HG03097 (cell line): ENCODE measurements at regions not wholly inside any gene's neighbourhood (a gene's known extent, or its start where the extent isn't known, plus 50 kb on each side); places are given as distances from the start of the nearest gene placed in this dataset.
"Not testable (repeated sequence)": the region's sequence is repeated elsewhere in the genome, so short reads cannot be mapped to it uniquely, and the experiment has no call there.

Source experiments
- ATAC-seq: cut with Tn5 transposase; IDR thresholded peaks from one replicate; pipeline ENCODE4 v1.9.1; 2021; ENCODE audit not compliant: unreplicated experiment, low FRiP score

- no peak for ATAC-seq
Measured at GRCh38 chr15:92803536-92803851, 96.6 kb upstream of the CHD2 start.

GRCh38 chr15:92803852-92804609, 96.1 kb upstream of the CHD2 start:
- ATAC-seq: no peak

DNA sequence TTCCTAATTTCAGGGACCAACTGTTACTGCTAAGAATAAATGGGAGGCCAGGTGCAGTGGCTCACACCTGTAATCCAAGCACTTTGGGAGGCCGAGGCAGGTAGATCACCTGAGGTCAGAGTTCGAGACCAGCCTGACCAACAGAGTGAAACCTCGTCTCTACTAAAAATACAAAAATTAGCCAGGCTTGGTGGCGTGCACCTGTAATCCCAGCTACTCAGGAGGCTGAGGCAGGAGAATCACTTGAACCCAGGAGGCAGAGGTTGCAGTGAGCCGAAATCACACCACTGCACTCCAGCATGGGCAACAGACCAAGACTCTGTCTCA, 95.6 kb upstream of the CHD2 start:
- ATAC-seq: not testable (repeated sequence)

- ATAC-seq: no peak
Measured at GRCh38 chr15:92805080-92805690, 94.9 kb upstream of the CHD2 start.

DNA sequence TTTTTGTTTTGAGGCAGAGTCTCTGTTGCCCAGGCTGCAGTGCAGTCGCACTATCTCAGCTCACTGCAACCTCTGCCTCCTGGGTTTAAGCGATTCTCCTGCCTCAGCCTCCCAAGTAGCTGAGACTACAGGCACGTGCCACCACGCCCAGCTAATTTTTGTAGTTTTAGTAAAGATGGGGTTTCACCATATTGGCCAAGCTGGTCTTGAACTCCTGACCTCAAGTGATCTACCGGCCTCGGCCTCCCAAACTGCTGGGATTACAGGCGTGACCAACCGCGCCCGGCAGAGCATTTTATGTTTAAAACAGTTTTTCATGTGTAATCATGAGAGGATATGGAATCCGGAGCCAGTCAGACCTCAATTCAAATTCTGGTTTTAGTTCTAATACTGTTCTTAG, 94.0 kb upstream of the CHD2 start:
- ATAC-seq: not testable (repeated sequence)

GRCh38 chr15:92806763-92807162, 93.4 kb upstream of the CHD2 start:
- ATAC-seq: no peak

- no peak for ATAC-seq
Measured at GRCh38 chr15:92807971-92808571, 92.1 kb upstream of the CHD2 start.

DNA sequence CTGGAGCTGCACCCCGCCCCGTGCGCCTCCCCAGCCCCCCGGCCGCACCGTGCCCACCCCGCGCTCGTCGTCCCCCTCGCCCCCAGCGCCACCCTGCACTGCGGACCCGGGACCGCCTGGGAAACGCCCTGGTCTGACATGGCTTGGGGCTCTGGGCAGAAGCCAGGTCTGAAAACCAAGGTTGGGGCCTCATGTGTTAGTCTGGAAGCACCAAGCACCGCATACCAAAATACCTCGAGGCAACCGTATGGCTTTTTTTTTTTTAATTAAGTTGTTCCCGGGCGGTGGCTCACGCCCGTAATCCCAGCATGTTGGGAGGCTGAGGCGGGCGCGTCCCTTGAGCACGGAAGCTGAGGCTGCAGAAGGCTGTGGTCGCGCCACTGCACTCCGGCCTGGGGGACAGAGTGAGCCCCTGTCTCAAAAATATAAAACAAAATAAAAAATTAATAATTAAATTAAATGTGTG, 91.5 kb upstream of the CHD2 start:
- peak; percentile 20 for ATAC-seq

GRCh38 chr15:92809064-92809879, 90.9 kb upstream of the CHD2 start:
- ATAC-seq: peak; percentile 82

- ATAC-seq: no peak
Measured at GRCh38 chr15:92809880-92810361, 90.2 kb upstream of the CHD2 start.

DNA sequence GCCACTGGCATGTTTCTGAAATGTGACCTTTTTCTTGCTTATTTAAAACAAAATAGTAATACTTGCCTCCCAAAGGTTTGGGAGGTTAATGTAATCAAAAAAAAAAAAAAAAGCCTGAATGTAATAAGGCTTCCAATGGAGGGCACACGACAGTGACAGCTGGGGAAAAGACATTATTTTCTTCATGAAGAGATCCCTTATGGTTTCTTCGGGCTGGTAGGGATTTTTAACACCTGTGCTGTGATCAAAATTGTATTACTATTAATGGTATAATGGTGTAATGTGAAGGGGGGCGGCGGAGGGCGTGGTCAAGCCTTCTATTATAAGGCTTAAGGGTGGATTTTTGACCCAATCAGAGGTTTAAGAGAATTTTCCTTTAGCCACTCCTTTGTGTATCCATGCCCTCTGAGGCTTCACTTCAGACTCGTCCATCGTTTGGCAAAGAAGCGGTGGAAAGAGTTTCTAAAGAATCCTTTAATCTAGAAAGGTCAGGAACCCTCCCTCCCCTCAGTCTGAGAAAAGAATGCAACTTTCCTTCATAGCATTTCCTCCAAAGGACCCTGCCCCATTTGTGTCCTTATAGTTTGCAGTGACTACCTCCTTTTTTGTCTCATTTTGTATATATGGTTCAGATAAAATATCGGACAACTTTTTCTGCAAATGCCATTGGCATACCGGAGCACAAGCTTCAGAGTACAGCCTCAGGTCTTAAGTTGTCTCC, 89.5 kb upstream of the CHD2 start:
- ATAC-seq: no peak

GRCh38 chr15:92811148-92811913, 88.8 kb upstream of the CHD2 start:
- no peak for ATAC-seq

GRCh38 chr15:92812271-92812670, 87.9 kb upstream of the CHD2 start:
- ATAC-seq: no peak

DNA sequence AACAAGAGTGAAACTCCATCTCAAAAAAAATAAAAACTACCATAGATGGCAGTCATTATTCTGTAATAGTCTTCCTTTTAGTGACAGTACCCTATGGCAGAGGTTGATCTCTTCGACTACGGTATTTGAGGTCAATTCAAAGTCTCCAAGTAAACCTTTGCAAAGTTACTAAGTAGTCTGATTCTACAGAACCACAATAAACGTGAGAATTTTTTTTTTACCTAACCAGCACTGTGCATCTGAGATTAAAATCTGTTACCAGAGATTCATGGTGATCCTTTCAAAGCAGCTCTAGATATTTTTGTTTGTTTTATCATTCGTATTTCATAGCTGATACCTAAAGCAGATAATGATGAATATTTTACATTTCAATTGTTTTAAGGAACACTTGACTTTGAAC, 86.6 kb upstream of the CHD2 start:
- no peak for ATAC-seq

DNA sequence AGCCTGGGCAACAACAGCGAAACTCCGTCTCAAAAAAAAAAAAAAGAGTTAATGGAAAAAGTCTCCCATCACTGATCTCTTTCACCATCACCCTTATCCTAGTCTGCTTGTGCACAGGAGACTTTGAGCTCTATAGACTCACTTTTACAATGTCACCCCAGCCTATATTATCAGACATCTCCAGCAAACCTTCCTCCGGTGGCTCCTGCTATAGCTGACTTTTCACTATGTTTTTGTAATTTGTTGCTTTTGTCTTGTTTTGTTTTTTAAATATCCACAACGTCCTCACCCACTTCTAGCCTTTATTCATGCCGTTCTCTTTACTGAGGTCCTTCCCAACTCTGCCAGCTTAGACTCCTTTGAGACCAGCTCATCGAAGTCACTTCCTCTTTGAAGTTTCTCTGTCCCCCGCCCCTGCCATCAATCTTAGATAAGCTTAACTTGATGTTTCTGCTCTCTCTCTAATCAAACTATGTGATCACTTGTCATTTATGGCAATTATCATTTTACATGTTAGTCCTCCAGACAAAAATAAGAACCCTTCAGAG, 82.7 kb upstream of the CHD2 start:
- no peak for ATAC-seq

- ATAC-seq: no peak
Measured at GRCh38 chr15:92818651-92819277, 81.4 kb upstream of the CHD2 start.

DNA sequence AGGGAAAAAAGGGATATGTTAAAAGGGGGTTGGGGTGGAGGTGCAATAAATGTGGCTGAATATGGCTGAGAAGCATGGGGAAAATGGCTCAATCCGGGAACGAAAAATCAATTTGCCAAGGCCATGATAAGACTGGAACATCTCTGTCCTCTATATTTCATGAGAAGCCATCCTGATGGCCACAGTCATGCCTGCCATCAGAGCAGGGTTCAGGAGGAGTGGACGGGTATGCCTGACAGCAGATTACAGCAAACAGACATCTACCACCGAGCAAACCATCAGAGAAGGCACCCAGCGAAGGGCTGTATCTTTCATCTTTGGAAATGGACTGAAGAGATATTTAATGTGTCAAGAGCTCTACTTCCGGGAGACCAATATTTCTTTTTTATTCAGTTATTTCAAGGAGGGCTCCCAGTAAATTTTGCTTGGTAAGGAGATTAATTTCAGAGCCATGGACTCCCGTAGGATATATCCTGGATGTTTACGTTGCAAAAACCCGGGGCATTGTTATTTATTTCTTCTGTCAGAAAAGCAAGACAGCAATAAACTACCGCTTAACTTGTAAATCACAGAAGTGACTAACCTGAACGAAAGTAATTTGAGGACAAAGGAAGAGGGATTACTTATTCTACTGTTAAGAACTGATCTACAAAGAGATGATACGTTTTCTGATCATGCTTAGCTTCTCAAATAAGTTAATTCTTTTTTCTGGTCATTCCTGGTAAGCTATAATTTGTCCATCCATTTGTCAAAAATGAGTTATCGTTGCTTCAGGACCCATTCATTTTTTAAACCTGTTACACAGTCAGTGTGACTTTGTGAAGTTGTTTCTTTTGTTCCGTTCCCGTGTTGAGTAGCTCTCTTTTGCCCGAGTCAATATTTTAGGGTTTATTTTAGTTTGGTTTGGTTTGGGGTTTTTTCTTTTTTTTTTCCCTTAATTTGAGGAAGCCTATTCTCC, 80.6 kb upstream of the CHD2 start:
- no peak for ATAC-seq
